H1 (cell line): ENCODE measurements at regions not wholly inside any gene's neighbourhood (a gene's known extent, or its start where the extent isn't known, plus 50 kb on each side); places are given as distances from the start of the nearest gene placed in this dataset.

ENCODE experiments used
- HDAC6 ChIP-seq: IDR thresholded peaks from one replicate; pipeline ENCODE4 v1.7.1; 2012; ENCODE audit warnings: low read depth, mild to moderate bottlenecking, inconsistent platforms, low read length, moderate library complexity
- RAD21 ChIP-seq, 2 experiments: IDR thresholded peaks in 1 of 2; conservative IDR thresholded peaks in 1 of 2; 2 replicates each; pipeline ENCODE4 v1.6.1; 2011; ENCODE audit warnings: low read depth in 2 of 2, low read length in 2 of 2, improper control_type of control experiment in 1 of 2, inconsistent platforms in 1 of 2, mild to moderate bottlenecking in 1 of 2, moderate library complexity in 1 of 2
- SRF ChIP-seq: IDR thresholded peaks from 2 replicates; pipeline ENCODE4 v1.6.1; 2011; ENCODE audit warnings: mild to moderate bottlenecking, low read depth, low read length, moderate library complexity
- TF ChIP-seq, protein P1 (sequence below): IDR thresholded peaks from 2 replicates; pipeline ENCODE4 v1.6.1; 2011; ENCODE audit warnings: low read length, improper control_type of control experiment

DNA sequence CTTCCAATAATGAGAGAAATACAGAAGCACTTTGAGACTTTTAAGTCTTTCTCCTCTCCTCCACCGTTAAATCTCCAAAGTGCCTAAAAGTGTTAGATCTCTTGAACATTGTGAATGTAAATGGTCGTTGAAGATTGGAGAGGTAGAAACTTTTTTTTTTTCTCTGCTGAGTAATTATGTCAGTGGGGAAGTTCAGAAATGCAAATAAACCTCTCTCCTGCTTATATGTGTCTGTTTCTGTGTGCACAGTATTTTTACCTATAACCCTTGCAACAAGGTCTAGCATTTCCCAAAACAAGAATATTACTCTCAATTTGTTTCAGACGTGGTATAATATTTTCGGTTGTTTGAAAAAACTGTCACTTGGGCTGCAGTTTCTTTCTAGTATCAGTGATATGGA, 833.6 kb upstream of the CDH8 start (continued):
- TF ChIP-seq, protein P1, sequence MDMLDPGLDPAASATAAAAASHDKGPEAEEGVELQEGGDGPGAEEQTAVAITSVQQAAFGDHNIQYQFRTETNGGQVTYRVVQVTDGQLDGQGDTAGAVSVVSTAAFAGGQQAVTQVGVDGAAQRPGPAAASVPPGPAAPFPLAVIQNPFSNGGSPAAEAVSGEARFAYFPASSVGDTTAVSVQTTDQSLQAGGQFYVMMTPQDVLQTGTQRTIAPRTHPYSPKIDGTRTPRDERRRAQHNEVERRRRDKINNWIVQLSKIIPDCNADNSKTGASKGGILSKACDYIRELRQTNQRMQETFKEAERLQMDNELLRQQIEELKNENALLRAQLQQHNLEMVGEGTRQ, result no peak
- TF ChIP-seq RAD21 (IDR thresholded peaks at IDR 0.05 in 1 of 2, conservative IDR thresholded peaks at IDR 0.05 in 1 of 2; ENCODE audit: low read depth in 2 of 2, low read length in 2 of 2) (no peak), SRF (no peak), HDAC6 (no peak)
- TF ChIP-seq, all 59 proteins: peak for 0
